B cell (primary cell): ENCODE measurements at regions not wholly inside any gene's neighbourhood (a gene's known extent, or its start where the extent isn't known, plus 50 kb on each side); places are given as distances from the start of the nearest gene placed in this dataset.

Source experiments
- CTCF ChIP-seq: fragments of 200-600 bp; IDR thresholded peaks from one replicate; pipeline ENCODE4 v1.8.0; 2022; ENCODE audit warnings: antibody characterized with exemption, mild to moderate bottlenecking
- EZH2 ChIP-seq: IDR thresholded peaks from 2 replicates; pipeline ENCODE4 v1.6.1; 2012; ENCODE audit warnings: borderline replicate concordance, low read depth, mild to moderate bottlenecking, moderate library complexity, low read length; ENCODE audit not compliant: insufficient read depth, poor library complexity, severe bottlenecking

- no peak for TF ChIP-seq CTCF
- TF ChIP-seq EZH2 = no peak
Observed at GRCh38 chr7:42400211-42400772, 163.3 kb upstream of the GLI3 start.
